K562 (cell line): ENCODE measurements at regions not wholly inside any gene's neighbourhood (a gene's known extent, or its start where the extent isn't known, plus 50 kb on each side); places are given as distances from the start of the nearest gene placed in this dataset.

Experiments used
- OTX1 ChIP-seq: fragments of 450-650 bp; formaldehyde crosslinking; IDR thresholded peaks from 2 replicates; pipeline ENCODE4 v1.4.0; 2022; ENCODE audit warnings: mild to moderate bottlenecking
- ZBTB40 ChIP-seq, 2 experiments: fragments of 450-650 bp in 1 of 2; sonication (generic) in 1 of 2; formaldehyde crosslinking in 1 of 2; IDR thresholded peaks; 2 replicates each; pipeline versions ENCODE4 v1.7.1 to v1.9.0; 2016 to 2022; ENCODE audit warnings: inconsistent platforms in 1 of 2, mild to moderate bottlenecking in 1 of 2, missing genetic modification reagents in 1 of 2
- ZNF184 ChIP-seq: sonication (generic); formaldehyde crosslinking; IDR thresholded peaks from 2 replicates; pipeline ENCODE4 v1.5.0; 2020; ENCODE audit warnings: missing genetic modification reagents

- no peak for TF ChIP-seq ZBTB40 (IDR thresholded peaks at IDR 0.05)
- no peak for TF ChIP-seq ZBTB40 (CRISPR knock-in tag; IDR thresholded peaks at IDR 0.05)
- no peak for TF ChIP-seq OTX1 (CRISPR knock-in tag)
- TF ChIP-seq ZNF184 (CRISPR knock-in tag) = no peak
- TF ChIP-seq, all 486 proteins: peak for 0
These were observed 406.3 kb upstream of the PIK3C3 start (continued) for GRCh38 chr18:41548521-41549260.
